ENCODE measurements at regions not wholly inside any gene's neighbourhood (a gene's known extent, or its start where the extent isn't known, plus 50 kb on each side); places are given as distances from the start of the nearest gene placed in this dataset.

GRCh38 chr13:44790289-44790688 is 199.0 kb downstream of the NUFIP1 start:
- Histone ChIP-seq H3K36me3 (ENCODE audit: control insufficient read depth in 4 of 4, insufficient read depth in 3 of 4, low read depth in 1 of 4, low read length in 3 of 4) (no peaks in the 10 kb centered on the region), H3K27ac (ENCODE audit: low read depth in 1 of 2, low read length in 2 of 2) (no peak overlapping the region), H3K9ac (ENCODE audit: low read depth in 1 of 2, low read length in 2 of 2) (no peak overlapping the region), H3K9me3 (ENCODE audit: control insufficient read depth in 4 of 4, low read length in 3 of 4) (no peaks in the 10 kb centered on the region), H3K4me1 (ENCODE audit: control insufficient read depth in 4 of 4, insufficient read depth in 4 of 4, low read length in 3 of 4) (no peaks in the 10 kb centered on the region), H3K27me3 (ENCODE audit: control insufficient read depth in 4 of 4, insufficient read depth in 4 of 4, low read length in 3 of 4) (no peaks in the 10 kb centered on the region), H3K4me3 (ENCODE audit: low read depth in 1 of 3, low read length in 3 of 3) (no peak overlapping the region)
- TF ChIP-seq FOXA2 (IDR thresholded peaks at IDR 0.05) (no peak), GABPA (IDR thresholded peaks at IDR 0.05 in 1 of 2, conservative IDR thresholded peaks at IDR 0.05 in 1 of 2) (no peak), YY1 (IDR thresholded peaks at IDR 0.05) (no peak), RAD21 (IDR thresholded peaks at IDR 0.05) (no peak), TAF1 (conservative IDR thresholded peaks at IDR 0.05) (no peak), HNF4A (conservative IDR thresholded peaks at IDR 0.05) (no peak), JUND (IDR thresholded peaks at IDR 0.05) (no peak), NR2F2 (IDR thresholded peaks at IDR 0.05) (no peak), REST (IDR thresholded peaks at IDR 0.05) (no peak)
- TF ChIP-seq, protein P1, sequence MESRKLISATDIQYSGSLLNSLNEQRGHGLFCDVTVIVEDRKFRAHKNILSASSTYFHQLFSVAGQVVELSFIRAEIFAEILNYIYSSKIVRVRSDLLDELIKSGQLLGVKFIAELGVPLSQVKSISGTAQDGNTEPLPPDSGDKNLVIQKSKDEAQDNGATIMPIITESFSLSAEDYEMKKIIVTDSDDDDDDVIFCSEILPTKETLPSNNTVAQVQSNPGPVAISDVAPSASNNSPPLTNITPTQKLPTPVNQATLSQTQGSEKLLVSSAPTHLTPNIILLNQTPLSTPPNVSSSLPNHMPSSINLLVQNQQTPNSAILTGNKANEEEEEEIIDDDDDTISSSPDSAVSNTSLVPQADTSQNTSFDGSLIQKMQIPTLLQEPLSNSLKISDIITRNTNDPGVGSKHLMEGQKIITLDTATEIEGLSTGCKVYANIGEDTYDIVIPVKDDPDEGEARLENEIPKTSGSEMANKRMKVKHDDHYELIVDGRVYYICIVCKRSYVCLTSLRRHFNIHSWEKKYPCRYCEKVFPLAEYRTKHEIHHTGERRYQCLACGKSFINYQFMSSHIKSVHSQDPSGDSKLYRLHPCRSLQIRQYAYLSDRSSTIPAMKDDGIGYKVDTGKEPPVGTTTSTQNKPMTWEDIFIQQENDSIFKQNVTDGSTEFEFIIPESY (IDR thresholded peaks at IDR 0.05): no peak
- TF ChIP-seq, protein P2, sequence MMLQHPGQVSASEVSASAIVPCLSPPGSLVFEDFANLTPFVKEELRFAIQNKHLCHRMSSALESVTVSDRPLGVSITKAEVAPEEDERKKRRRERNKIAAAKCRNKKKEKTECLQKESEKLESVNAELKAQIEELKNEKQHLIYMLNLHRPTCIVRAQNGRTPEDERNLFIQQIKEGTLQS (IDR thresholded peaks at IDR 0.05): no peak
- DNase-seq (ENCODE audit: low spot score): no peak
- 85% methylated on average over 4 of the region's 4 CpGs for WGBS

- no peak for DNase-seq (ENCODE audit: low spot score)
- WGBS: 90% methylated on average over 7 of the region's 7 CpGs
- Histone ChIP-seq H3K9ac (ENCODE audit: low read depth in 1 of 2, low read length in 2 of 2) (no peak overlapping the region), H3K27me3 (ENCODE audit: control insufficient read depth in 4 of 4, insufficient read depth in 4 of 4, low read length in 3 of 4) (peaks cover 0 to 4% (median 0%) of the 10 kb centered on the region in 4 donors), H3K27ac (ENCODE audit: low read depth in 1 of 2, low read length in 2 of 2) (no peak overlapping the region), H3K9me3 (ENCODE audit: control insufficient read depth in 4 of 4, low read length in 3 of 4) (no peaks in the 10 kb centered on the region), H3K36me3 (ENCODE audit: control insufficient read depth in 4 of 4, insufficient read depth in 3 of 4, low read depth in 1 of 4, low read length in 3 of 4) (no peaks in the 10 kb centered on the region), H3K4me3 (ENCODE audit: low read depth in 1 of 3, low read length in 3 of 3) (no peak overlapping the region), H3K4me1 (ENCODE audit: control insufficient read depth in 4 of 4, insufficient read depth in 4 of 4, low read length in 3 of 4) (no peaks in the 10 kb centered on the region)
- no peak for TF ChIP-seq SP1 (IDR thresholded peaks at IDR 0.05)
- no peak for TF ChIP-seq REST (IDR thresholded peaks at IDR 0.05)
- TF ChIP-seq YY1 (IDR thresholded peaks at IDR 0.05): no peak
- no peak for TF ChIP-seq FOXA1 (IDR thresholded peaks at IDR 0.05)
- no peak for TF ChIP-seq GABPA (IDR thresholded peaks at IDR 0.05 in 1 of 2, conservative IDR thresholded peaks at IDR 0.05 in 1 of 2)
- no peak for TF ChIP-seq RXRA (IDR thresholded peaks at IDR 0.05)
Measured at GRCh38 chr13:44787617-44788016, 201.7 kb downstream of the NUFIP1 start.

Measured in liver (tissue), 7 donors.